ENCODE measurements at regions not wholly inside any gene's neighbourhood (a gene's known extent, or its start where the extent isn't known, plus 50 kb on each side); places are given as distances from the start of the nearest gene placed in this dataset.

DNA sequence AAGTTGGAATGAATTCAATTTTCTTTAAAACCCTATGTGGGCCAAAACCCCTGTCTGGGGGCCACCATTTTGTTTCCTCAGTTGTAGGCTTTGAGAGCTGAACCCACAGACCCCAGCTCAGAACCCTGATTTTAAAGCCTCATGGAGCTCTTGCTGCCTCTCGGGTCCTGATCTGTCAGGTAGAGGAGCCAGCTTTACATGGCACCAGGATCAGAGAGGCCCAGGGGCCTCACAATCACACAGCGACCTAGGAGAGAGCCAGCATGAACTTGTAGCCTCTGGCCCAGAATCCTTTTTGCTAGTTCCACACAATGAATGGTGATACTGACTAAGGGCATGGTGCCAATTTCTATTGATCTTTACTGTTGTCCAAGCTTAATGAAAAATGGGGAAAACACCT, 84.3 kb upstream of the SORCS3 start:
- H3F3A ChIP-seq (replicated peaks; ENCODE audit: insufficient read depth), result no peaks in the 10 kb centered on the region
- no peaks in the 10 kb centered on the region for H3K79me2 ChIP-seq (ENCODE audit: insufficient read depth)
- DNase-seq, result no peak
- ChIA-PET POLR2A (no interaction called here), CTCF (interaction anchor here (0.6 to 3.0 kb wide), 4 partner anchors 10 to 150 kb away, joined by 3 to 14 read pairs (median 3); no protein-coding TSS in a partner anchor)
- H3K4me2 ChIP-seq, result no peak overlapping the region
- WGBS (ENCODE audit: low lambda C conversion rate), result 6% methylated on average over 2 of the region's 2 CpGs
- no peaks in the 10 kb centered on the region for H3K9me2 ChIP-seq
- no peak for TF ChIP-seq GATA2 (CRISPR knock-in tag; IDR thresholded peaks at IDR 0.05)
- TF ChIP-seq NFIC (IDR thresholded peaks at IDR 0.05; ENCODE audit: borderline replicate concordance), result no peak
- no peak for TF ChIP-seq CHD2 (IDR thresholded peaks at IDR 0.05; ENCODE audit: low read length, partially characterized antibody)
- TF ChIP-seq ELF1 (IDR thresholded peaks at IDR 0.05), result no peak
- no peak for TF ChIP-seq FOXJ3 (CRISPR knock-in tag; IDR thresholded peaks at IDR 0.05)
- TF ChIP-seq, protein P1, sequence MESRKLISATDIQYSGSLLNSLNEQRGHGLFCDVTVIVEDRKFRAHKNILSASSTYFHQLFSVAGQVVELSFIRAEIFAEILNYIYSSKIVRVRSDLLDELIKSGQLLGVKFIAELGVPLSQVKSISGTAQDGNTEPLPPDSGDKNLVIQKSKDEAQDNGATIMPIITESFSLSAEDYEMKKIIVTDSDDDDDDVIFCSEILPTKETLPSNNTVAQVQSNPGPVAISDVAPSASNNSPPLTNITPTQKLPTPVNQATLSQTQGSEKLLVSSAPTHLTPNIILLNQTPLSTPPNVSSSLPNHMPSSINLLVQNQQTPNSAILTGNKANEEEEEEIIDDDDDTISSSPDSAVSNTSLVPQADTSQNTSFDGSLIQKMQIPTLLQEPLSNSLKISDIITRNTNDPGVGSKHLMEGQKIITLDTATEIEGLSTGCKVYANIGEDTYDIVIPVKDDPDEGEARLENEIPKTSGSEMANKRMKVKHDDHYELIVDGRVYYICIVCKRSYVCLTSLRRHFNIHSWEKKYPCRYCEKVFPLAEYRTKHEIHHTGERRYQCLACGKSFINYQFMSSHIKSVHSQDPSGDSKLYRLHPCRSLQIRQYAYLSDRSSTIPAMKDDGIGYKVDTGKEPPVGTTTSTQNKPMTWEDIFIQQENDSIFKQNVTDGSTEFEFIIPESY (IDR thresholded peaks at IDR 0.05; ENCODE audit: borderline replicate concordance, low read depth), result no peak
- no peak for TF ChIP-seq SMC3 (IDR thresholded peaks at IDR 0.05; ENCODE audit: low read depth, low read length)
- no peak for TF ChIP-seq EZH2phosphoT487 (IDR thresholded peaks at IDR 0.05; ENCODE audit: borderline replicate concordance, low read depth)
- TF ChIP-seq, protein P2, sequence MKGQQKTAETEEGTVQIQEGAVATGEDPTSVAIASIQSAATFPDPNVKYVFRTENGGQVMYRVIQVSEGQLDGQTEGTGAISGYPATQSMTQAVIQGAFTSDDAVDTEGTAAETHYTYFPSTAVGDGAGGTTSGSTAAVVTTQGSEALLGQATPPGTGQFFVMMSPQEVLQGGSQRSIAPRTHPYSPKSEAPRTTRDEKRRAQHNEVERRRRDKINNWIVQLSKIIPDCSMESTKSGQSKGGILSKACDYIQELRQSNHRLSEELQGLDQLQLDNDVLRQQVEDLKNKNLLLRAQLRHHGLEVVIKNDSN (IDR thresholded peaks at IDR 0.05; ENCODE audit: borderline replicate concordance, low read depth), result no peak
- no peak for TF ChIP-seq RCOR1 (IDR thresholded peaks at IDR 0.05; ENCODE audit: low read length)
- no peak for TF ChIP-seq MEF2A (IDR thresholded peaks at IDR 0.05; ENCODE audit: borderline replicate concordance, low read depth)
- TF ChIP-seq EP300 (IDR thresholded peaks at IDR 0.05; ENCODE audit: borderline replicate concordance in 1 of 2, low read depth in 1 of 2, low read length in 1 of 2), result no peak
- no peak overlapping the region for H2AFZ ChIP-seq (ENCODE audit: low read depth)
- no peaks in the 10 kb centered on the region for H3K27me3 ChIP-seq (ENCODE audit: insufficient read depth)
- H3K27ac ChIP-seq (ENCODE audit: low read depth in 2 of 2, low read length in 1 of 2), result no peak overlapping the region
- no peak overlapping the region for H3K4me3 ChIP-seq (ENCODE audit: low read depth in 2 of 2, low read length in 1 of 2)
- no peaks in the 10 kb centered on the region for H3K4me1 ChIP-seq (ENCODE audit: control insufficient read depth in 1 of 2, insufficient read depth in 2 of 2, low read depth in 1 of 2, low read length in 1 of 2)
- H3K9me3 ChIP-seq, result no peaks in the 10 kb centered on the region
- no peaks in the 10 kb centered on the region for H3K36me3 ChIP-seq (replicated peaks in 1 of 2; ENCODE audit: control insufficient read depth in 1 of 2, insufficient read depth in 2 of 2, low read length in 1 of 2)
- no peaks in the 10 kb centered on the region for H4K20me1 ChIP-seq (ENCODE audit: insufficient read depth)
- no peak overlapping the region for H3K9ac ChIP-seq

DNA sequence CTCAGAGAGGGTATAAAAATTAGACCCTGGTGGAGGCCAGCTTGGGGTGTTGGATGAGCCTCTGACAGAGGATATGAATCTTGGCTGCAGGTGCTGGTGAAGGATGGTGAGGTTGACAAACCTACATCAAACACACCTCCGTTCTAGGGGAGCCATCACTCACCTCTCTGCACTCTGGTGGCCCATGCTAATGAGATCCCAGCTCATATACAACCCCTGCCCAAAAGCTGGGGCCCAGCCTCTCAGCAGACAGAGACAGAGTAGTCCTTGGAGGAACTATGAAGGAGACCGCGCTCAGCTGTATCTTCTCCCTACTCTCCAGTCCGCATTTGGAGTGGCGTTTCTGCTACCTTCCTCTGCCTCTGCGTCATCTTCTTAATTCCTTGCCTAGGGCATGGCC, 83.1 kb upstream of the SORCS3 start:
- no peak for DNase-seq
- WGBS (ENCODE audit: low lambda C conversion rate), result 52% methylated on average over 6 of the region's 6 CpGs
- no peaks in the 10 kb centered on the region for H4K20me1 ChIP-seq (ENCODE audit: insufficient read depth)
- no peaks in the 10 kb centered on the region for H3K4me1 ChIP-seq (ENCODE audit: control insufficient read depth in 1 of 2, insufficient read depth in 2 of 2, low read depth in 1 of 2, low read length in 1 of 2)
- no peaks in the 10 kb centered on the region for H3K27me3 ChIP-seq (ENCODE audit: insufficient read depth)
- no peak overlapping the region for H3K27ac ChIP-seq (ENCODE audit: low read depth in 2 of 2, low read length in 1 of 2)
- H3K9ac ChIP-seq, result no peak overlapping the region
- no peak for TF ChIP-seq GATA2 (CRISPR knock-in tag; IDR thresholded peaks at IDR 0.05)
- TF ChIP-seq, protein P3, sequence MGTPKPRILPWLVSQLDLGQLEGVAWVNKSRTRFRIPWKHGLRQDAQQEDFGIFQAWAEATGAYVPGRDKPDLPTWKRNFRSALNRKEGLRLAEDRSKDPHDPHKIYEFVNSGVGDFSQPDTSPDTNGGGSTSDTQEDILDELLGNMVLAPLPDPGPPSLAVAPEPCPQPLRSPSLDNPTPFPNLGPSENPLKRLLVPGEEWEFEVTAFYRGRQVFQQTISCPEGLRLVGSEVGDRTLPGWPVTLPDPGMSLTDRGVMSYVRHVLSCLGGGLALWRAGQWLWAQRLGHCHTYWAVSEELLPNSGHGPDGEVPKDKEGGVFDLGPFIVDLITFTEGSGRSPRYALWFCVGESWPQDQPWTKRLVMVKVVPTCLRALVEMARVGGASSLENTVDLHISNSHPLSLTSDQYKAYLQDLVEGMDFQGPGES (IDR thresholded peaks at IDR 0.05; ENCODE audit: low read depth, low read length), result no peak
- no peak for TF ChIP-seq FOXJ3 (CRISPR knock-in tag; IDR thresholded peaks at IDR 0.05)
- no peak overlapping the region for H3K4me3 ChIP-seq (ENCODE audit: low read depth in 2 of 2, low read length in 1 of 2)
- CTCF ChIA-PET, result interaction anchor here (3.0 kb wide), 1 partner anchor 22 kb away, joined by 14 read pairs; no protein-coding TSS in a partner anchor
- H3F3A ChIP-seq (replicated peaks; ENCODE audit: insufficient read depth), result no peaks in the 10 kb centered on the region
- no peaks in the 10 kb centered on the region for H3K79me2 ChIP-seq (ENCODE audit: insufficient read depth)
- no peaks in the 10 kb centered on the region for H3K9me3 ChIP-seq
- no peaks in the 10 kb centered on the region for H3K36me3 ChIP-seq (replicated peaks in 1 of 2; ENCODE audit: control insufficient read depth in 1 of 2, insufficient read depth in 2 of 2, low read length in 1 of 2)
- no peak overlapping the region for H3K4me2 ChIP-seq
- no peaks in the 10 kb centered on the region for H3K9me2 ChIP-seq
- no peak overlapping the region for H2AFZ ChIP-seq (ENCODE audit: low read depth)
- POLR2A ChIA-PET, result no interaction called here
